Peyer's patch (tissue), 4 donors: ENCODE measurements at regions not wholly inside any gene's neighbourhood (a gene's known extent, or its start where the extent isn't known, plus 50 kb on each side); places are given as distances from the start of the nearest gene placed in this dataset.

Experiments used
- CTCF ChIP-seq, 6 experiments: fragments of 450-650 bp in 4 of 6; fragments of 200-600 bp in 2 of 6; sonication (generic) in 1 of 6; IDR thresholded peaks; one replicate each; pipeline ENCODE4 v1.5.1; 2017 to 2019; ENCODE audit warnings: antibody characterized with exemption in 6 of 6, mild to moderate bottlenecking in 3 of 6, moderate library complexity in 1 of 6
- POLR2A ChIP-seq, 2 donors: fragments of 450-650 bp; IDR thresholded peaks; one replicate each; pipeline ENCODE4 v1.5.1; 2017; ENCODE audit warnings: antibody characterized with exemption in 2 of 2, mild to moderate bottlenecking in 2 of 2, moderate library complexity in 2 of 2

GRCh38 chrX:39728025-39728424, 369.7 kb downstream of the BCOR start:
- no peak for TF ChIP-seq CTCF (IDR thresholded peaks at IDR 0.05)
- TF ChIP-seq POLR2A (IDR thresholded peaks at IDR 0.05) = no peak
